ENCODE measurements at regions not wholly inside any gene's neighbourhood (a gene's known extent, or its start where the extent isn't known, plus 50 kb on each side); places are given as distances from the start of the nearest gene placed in this dataset.
A peak's percentile ranks its signal among the peaks of the same experiment; 100 is the strongest.

DNA sequence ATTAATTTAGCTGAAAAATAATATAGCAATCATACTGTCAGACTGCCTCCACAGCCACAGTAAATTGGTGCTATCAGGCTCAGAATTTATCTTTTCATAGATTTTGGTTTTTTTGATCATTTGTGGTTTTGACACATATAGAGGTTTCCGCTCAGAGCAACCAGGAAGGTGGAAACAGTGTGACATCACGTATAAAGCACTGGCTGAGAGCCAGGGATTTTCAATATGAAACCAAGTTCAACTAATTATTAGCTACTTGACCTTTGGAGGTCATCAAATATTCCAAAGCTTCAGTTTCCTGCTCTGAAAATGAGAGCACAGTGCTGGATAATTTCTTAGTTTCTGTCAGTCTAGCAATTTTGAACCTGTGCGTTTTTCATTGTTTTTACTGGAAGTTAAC is 433.8 kb upstream of the SUCLG2 start:
- H3K27ac ChIP-seq: no peak overlapping the region
- no peak overlapping the region for H3K4me3 ChIP-seq

DNA sequence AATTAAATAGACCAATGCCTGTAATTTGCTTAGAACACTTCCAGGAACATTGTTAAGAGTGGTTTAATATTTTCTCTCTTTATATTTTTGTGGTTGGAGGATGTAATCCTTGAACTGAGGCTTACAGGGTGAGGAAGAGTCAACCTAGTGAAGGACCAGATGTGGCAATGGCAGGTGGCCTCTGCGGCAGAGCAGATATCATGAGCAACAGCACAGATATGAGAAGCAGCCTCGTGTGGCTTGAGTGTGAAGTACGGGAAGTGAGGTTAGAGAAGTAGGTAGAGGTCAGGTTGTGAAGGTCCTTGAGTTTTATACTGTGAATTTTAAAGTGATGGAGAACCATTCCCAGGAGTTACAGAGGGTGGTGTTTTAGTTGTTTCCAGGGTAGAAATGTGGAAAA is 417.6 kb upstream of the SUCLG2 start:
- Histone ChIP-seq H3K27ac (no peak overlapping the region), H3K4me3 (no peak overlapping the region)

- Histone ChIP-seq H3K4me3 (no peak overlapping the region), H3K27ac (no peak overlapping the region)
These were observed 415.8 kb upstream of the SUCLG2 start for GRCh38 chr3:68070186-68070585.

DNA sequence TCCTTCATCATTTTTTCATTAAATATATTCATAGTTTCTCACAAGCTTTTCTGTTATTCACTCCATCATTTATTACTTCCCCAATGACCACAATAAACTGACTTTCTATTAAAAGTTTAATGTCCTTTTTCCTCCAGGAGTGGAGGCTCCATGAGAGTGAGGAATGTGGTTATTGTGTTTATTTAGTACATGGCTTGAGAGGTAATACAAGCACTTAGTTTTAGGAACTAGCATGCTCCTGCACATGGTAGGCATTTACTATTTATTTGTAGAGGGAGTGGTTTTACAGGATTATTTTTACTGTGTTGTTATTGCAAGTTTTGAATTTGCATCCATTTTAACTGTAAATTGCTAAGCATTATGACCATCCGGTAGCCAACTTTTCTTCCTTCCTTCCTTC is 412.9 kb upstream of the SUCLG2 start:
- Histone ChIP-seq H3K27ac (no peak overlapping the region), H3K4me3 (no peak overlapping the region)

DNA sequence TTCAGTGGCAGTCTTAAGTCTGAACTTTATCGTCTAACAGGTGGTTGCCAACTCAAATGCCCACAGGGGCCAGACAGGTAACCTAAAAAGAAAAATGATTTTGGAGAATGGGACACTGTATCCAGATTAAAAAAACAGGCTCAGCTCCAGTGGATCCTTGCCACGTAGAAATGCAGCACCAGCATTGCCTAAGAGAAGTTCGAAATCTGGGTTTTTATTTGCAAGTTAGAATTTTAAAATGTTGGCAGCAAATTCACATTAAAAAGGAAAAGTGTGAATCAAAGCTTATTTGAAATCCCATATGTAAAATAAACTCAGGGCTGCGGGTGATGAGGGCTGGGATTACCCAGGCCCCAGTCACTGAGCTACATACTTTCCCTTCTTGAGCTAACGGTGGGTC is 408.5 kb upstream of the SUCLG2 start:
- Histone ChIP-seq H3K4me3 (no peak overlapping the region), H3K27ac (no peak overlapping the region)

DNA sequence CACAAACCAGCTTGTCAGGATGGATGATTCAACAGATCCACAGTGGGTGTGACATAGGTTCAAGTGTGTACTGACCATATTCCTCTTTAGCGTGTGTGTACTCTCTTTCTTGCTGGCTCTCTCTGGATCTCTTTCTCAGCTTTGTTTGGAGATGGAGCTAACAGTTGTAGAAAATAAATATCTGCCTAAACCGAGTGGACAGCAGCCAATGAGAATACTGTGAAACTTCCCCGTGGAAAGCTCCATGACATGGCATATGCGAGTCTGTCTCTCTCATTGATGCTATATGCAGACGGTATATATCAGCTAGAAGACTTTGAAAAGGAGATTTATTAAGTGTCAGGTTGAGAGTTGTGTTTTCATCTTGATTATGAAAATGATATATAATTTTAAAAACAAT is 406.5 kb upstream of the SUCLG2 start:
- H3K4me3 ChIP-seq: no peak overlapping the region

DNA sequence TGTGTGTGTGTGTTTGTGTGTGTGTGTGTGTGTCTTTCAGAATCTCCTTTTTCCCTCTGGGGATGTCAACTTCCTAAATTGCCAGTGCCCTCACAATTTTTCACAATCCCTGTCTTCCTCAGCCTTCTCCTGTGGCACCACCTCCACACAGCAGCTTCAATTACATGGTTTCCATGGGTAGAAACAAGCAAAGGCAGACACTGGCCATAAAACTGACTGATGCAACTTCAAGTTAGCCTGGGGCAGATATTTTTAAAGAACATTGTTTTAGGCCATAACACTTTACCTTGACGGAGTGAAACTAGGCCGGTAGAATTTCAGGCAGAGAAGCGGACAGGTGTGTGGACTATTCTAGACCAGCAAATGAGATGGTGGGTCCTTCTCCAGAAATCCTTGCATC is 405.8 kb upstream of the SUCLG2 start:
- H3K4me3 ChIP-seq: no peak overlapping the region
- no peak overlapping the region for H3K27ac ChIP-seq

More for the DNA sequence above, 406.5 kb upstream of the SUCLG2 start:
- no peak overlapping the region for H3K27ac ChIP-seq

DNA sequence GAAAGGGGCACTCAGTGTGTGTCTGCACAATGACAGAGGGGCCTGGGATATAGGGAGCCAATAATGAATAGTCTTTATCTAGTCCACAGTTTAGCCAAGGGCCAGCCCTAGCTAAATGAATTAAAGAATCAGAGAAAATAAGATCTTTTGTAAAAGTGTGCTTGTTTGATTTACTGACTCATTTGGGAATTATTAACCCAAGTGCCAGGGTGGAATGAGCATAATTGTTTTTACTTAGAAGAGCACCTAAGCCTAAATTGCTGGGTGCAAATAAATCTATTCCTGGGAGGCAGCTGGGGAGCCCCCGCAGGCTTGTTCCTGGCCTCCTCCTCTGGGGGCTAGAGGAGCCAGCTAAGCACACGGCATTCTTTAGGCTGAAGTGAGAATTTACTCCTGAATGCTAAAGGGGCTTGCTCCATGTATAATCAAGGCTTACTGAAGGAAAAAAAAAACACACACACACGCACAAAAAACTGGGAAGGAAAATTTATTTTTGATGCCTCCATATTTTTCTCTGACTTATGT is 405.3 kb upstream of the SUCLG2 start:
- Histone ChIP-seq H3K27ac (no peak overlapping the region), H3K4me3 (no peak overlapping the region)

DNA sequence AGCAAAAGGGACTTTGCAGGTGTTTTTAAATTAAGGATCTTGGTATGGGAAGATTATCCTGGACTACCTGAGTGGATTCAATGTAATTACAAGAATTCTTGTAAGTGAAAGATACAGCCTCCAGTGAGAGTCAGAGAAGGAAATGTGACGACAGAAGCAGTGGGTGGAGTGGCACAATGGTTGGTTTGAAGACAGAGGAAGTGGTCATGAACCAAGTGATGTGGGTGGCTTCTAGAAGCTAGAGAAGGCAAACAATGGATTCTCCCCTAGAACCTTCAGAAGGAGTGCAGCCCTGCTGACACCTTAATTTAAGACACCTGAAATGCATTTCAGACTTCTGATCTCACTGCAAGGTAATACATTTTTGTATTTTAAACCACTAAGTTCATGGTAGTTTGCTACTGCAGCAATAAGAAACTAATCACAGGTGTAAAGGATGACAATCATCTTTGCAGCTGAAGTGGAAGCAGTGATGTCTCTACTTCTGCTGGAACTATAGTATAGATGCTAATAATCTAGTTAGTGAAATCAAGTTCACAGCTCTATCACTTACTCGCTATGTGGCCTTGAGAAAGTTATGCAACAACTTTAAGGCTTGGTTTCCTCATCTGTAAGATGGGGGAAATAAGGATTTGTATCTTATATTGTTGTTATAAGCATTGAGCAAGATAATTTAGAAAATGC is 403.4 kb upstream of the SUCLG2 start:
- H3K27ac ChIP-seq: peak overlapping the region in 1 of 21 experiments; percentile 62
- no peak overlapping the region for H3K4me3 ChIP-seq

GRCh38 chr3:68056556-68056955 is 402.1 kb upstream of the SUCLG2 start:
- Histone ChIP-seq H3K4me3 (no peak overlapping the region), H3K27ac (peak overlapping the region in 1 of 21 experiments; percentile 62)

DNA sequence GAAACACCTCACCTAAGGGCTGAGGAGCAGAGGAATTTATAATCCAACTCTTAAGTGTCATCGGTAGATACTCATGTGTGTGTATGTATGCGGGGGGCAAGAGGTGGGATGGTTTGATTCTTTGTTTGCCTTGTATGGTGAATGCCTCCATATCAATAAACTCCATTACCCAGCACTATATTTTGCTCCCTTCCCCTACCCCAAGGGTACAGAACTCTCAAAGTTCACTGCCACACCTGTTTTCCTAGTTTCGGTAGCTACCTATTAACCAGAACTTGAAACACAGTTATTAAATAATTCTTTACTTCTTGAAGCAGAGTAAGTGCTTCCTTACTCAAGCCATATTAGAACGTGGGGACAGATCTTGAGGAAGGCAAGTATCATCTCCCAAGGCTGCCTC is 400.8 kb upstream of the SUCLG2 start:
- no peak overlapping the region for H3K4me3 ChIP-seq

GRCh38 chr3:68049776-68050175 is 395.4 kb upstream of the SUCLG2 start:
- H3K4me3 ChIP-seq: no peak overlapping the region
- H3K27ac ChIP-seq: no peak overlapping the region

More for the DNA sequence above, 400.8 kb upstream of the SUCLG2 start:
- H3K27ac ChIP-seq: no peak overlapping the region

- no peak overlapping the region for H3K4me3 ChIP-seq
- no peak overlapping the region for H3K27ac ChIP-seq
These were observed 391.6 kb upstream of the SUCLG2 start for GRCh38 chr3:68045976-68046375.

GRCh38 chr3:68033867-68034266 is 379.5 kb upstream of the SUCLG2 start:
- no peak overlapping the region for H3K4me3 ChIP-seq
- H3K27ac ChIP-seq: no peak overlapping the region

DNA sequence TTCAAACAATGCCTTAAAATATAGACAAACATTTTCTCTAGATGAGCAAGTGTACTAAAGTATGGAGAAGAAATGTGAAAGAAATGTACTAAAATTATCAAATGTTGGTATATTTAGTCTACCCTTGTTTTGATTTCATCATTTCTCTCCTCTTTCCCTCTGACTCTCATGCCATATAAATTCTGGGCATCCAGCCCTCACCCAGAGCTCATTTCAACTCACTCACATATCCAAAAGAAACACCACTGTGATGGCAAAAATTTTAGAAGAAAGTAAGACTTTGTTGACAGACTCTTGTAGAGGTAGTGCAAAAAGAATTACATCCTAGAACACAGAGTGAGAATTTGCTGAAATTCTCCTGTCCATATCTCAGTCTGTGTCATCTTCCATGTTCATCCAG is 377.8 kb upstream of the SUCLG2 start:
- Histone ChIP-seq H3K27ac (no peak overlapping the region), H3K4me3 (no peak overlapping the region)

DNA sequence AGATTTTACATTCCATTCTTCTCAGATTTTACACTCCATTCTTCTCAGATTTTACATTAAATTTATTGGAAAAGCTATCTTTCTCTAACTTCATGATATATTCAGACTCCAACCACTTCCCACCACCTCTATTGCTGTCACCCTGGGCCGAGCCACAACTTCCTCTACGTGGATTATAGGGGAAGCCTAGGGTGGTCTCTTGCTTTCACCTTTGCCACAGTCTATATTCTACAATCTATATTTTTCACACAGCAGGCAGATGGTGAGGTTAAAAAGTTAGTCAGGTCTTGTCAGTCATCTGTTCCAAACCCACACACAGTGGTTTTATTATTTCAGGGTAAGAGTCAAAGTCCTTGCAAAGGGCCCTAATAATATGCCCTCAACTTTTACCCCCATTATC is 370.8 kb upstream of the SUCLG2 start:
- Histone ChIP-seq H3K27ac (no peak overlapping the region), H3K4me3 (no peak overlapping the region)

DNA sequence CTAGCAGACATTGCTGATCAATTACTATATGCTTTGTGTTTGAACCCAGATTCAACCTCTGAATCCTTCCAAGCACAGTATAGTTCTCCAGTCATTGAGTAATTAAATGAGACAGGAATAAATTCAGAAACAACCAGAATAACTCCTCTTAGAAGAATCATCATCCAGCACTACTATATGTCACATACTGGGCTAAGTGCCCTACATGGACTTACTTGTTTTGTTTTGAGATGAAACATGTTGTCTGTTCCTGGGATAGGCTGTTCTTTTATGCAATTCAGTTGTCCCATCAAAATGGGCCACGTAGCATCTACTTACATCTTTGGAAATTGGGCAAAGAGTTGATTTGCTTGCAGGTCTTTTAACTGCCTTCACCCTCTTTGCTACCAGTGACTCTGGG is 365.5 kb upstream of the SUCLG2 start:
- H3K4me3 ChIP-seq: no peak overlapping the region
- no peak overlapping the region for H3K27ac ChIP-seq

DNA sequence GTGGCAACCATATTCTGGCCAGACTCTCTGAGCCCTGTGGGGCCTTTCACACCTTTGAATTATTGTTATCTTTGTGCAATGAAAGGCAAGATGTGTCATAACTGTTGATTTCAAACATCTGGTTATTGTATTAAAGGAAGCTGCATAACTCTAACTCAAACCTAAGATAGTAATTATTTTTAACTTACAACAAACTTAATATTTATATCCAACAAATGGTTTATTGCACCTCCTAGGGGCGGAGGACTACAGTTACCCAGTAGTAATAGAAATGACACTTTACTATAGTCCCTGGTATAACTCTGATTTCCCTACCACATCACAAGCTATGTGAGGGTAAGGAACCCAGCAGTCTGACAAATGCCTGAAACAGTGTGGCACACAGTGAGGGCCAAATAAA is 363.9 kb upstream of the SUCLG2 start:
- Histone ChIP-seq H3K27ac (no peak overlapping the region), H3K4me3 (no peak overlapping the region)

DNA sequence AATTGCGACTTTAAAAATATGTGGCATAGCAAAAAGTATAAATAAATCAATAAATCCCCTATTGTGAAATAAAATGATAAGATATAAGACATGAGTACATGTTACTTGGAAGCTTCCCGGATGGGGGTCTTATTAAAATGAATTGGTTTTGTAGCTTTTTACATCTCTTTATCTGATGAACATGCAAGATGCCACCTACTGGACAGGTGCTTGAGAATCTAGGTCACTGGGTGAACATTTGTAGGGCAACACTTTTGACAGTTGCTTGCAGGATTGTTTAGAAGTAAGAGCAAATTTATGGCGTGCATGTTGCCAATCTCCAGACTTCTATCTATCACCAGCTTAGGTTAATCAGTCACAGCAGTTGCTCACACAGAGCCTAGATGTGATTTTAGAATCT is 362.7 kb upstream of the SUCLG2 start:
- no peak overlapping the region for H3K4me3 ChIP-seq
- H3K27ac ChIP-seq: no peak overlapping the region

DNA sequence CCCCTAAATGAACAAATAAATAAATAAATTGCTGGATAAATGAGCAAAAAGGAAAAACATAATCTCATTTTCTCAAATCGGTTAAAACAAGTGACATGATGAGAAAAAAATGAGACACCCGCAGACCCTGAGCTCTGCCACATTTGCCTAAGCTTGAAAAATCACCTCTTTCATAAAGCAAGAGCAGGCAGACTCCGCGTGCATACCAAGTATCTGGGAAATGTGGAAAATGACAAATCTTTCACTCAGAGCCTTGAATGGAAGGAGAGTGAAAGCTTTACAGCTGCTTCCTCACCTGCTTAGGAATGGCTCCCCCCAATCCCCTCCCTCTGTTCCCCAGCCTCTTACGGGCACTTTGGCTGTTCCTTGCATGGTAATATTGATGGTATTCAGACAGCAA is 355.5 kb upstream of the SUCLG2 start:
- no peak overlapping the region for H3K27ac ChIP-seq
- no peak overlapping the region for H3K4me3 ChIP-seq

GRCh38 chr3:68007621-68008226 is 353.3 kb upstream of the SUCLG2 start:
- Histone ChIP-seq H3K27ac (no peak overlapping the region), H3K4me3 (peak overlapping the region in 1 of 7 experiments; percentile 13)

DNA sequence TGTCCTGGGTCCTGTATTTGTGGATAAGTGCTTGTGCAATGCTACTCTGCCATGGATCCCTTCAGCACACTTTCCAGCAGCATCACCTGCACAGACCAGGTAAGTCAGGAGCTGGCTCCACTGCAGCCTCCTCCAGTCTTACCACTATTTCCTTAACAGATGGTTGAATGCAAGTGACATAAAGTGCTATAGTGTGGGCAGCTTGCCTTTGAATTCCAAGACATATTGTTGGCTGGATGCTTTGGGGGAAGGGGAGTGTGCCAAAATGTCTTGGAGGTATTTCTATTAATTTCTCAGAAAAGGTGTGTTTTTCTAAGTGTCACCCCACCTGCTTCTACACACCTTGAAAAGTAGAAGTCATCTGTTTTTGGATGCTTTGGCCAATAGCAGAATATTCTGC is 352.2 kb upstream of the SUCLG2 start:
- no peak overlapping the region for H3K4me3 ChIP-seq
- no peak overlapping the region for H3K27ac ChIP-seq

All from skin epidermis (tissue), 12 donors.